A673 (cell line): ENCODE measurements at regions not wholly inside any gene's neighbourhood (a gene's known extent, or its start where the extent isn't known, plus 50 kb on each side); places are given as distances from the start of the nearest gene placed in this dataset.

Experiments
- BruUV-seq: library from RNA; stranded (reverse); fragments of 400-500 nt; replicated peaks from 2 replicates; lab custom pipeline; 2021; lab: Mats Ljungman, UMichigan
- CTCF ChIA-PET: fragments of 300-600 bp; sonication (Branson Sonifier 250); formaldehyde crosslinking; loops from one replicate; lab custom pipeline; 2022; ENCODE audit warnings: antibody characterized with exemption; lab: Charles Lee
- POLR2A ChIA-PET: fragments of 300-600 bp; sonication (Branson Sonifier 250); formaldehyde crosslinking; loops from one replicate; lab custom pipeline; 2022; ENCODE audit warnings: antibody characterized with exemption; ENCODE audit not compliant: low non-redundant PET; lab: Charles Lee
- DNase-seq: peaks from one replicate; pipeline ENCODE4 v3.0.0-alpha.2; 2015; ENCODE audit warnings: low spot score
- H3K27ac ChIP-seq: fragments of 200-600 bp; sonication (generic); 2 replicates; pipeline ENCODE4 v1.5.1; 2016; ENCODE audit warnings: mixed run types, low read depth, mild to moderate bottlenecking, mixed read lengths, antibody characterized with exemption, low read length; ENCODE audit not compliant: poor library complexity, severe bottlenecking
- H3K27me3 ChIP-seq: fragments of 200-600 bp; sonication (generic); replicated peaks from 2 replicates; pipeline ENCODE4 v1.6.1; 2017; ENCODE audit warnings: mixed run types, low read depth, mild to moderate bottlenecking, mixed read lengths, antibody characterized with exemption, low read length; ENCODE audit not compliant: insufficient read depth, poor library complexity
- H3K36me3 ChIP-seq: fragments of 200-600 bp; sonication (generic); 2 replicates; pipeline ENCODE4 v1.6.1; 2016; ENCODE audit warnings: mixed run types, mild to moderate bottlenecking, mixed read lengths, antibody characterized with exemption, low read length; ENCODE audit not compliant: insufficient read depth, poor library complexity, severe bottlenecking
- H3K4me1 ChIP-seq: fragments of 200-600 bp; sonication (generic); 2 replicates; pipeline ENCODE4 v1.6.1; 2017; ENCODE audit warnings: mixed run types, mild to moderate bottlenecking, mixed read lengths, antibody characterized with exemption, low read length; ENCODE audit not compliant: insufficient read depth, poor library complexity, severe bottlenecking
- H3K4me3 ChIP-seq: fragments of 200-600 bp; sonication (generic); 2 replicates; pipeline ENCODE4 v1.5.1; 2016; ENCODE audit warnings: low read depth, mixed run types, mild to moderate bottlenecking, mixed read lengths, low read length; ENCODE audit not compliant: poor library complexity, severe bottlenecking
- H3K9me3 ChIP-seq: fragments of 200-600 bp; sonication (generic); 2 replicates; pipeline ENCODE4 v1.6.1; 2016; ENCODE audit warnings: mixed run types, low read depth, mild to moderate bottlenecking, mixed read lengths, antibody characterized with exemption, low read length; ENCODE audit not compliant: poor library complexity, severe bottlenecking
- EZH2 ChIP-seq: fragments of 200-600 bp; sonication (generic); IDR thresholded peaks from 2 replicates; pipeline ENCODE4 v1.6.1; 2017; ENCODE audit warnings: borderline replicate concordance, low read depth, mild to moderate bottlenecking, mixed read lengths, antibody characterized with exemption, low read length; ENCODE audit not compliant: poor library complexity, severe bottlenecking
- intact Hi-C: fragments of 100-400 bp; cut with micrococcal nuclease; formaldehyde crosslinking; loops from one replicate; pipeline ENCODE4 v1.10.0; 2022; ENCODE audit not compliant: unreplicated experiment
- TF ChIP-seq, protein P1 (sequence below): fragments of 300-800, 200-600 bp; sonication (generic); conservative IDR thresholded peaks from 2 replicates; pipeline ENCODE4 v1.5.1; 2017; ENCODE audit warnings: low read depth, mild to moderate bottlenecking, antibody characterized with exemption, low read length, moderate library complexity, mixed read lengths

- no peaks in the 10 kb centered on the region for H3K9me3 ChIP-seq
- intact Hi-C loops, result no loop called here
- DNase-seq, result no peak
- no peak for TF ChIP-seq EZH2
- TF ChIP-seq, protein P1, sequence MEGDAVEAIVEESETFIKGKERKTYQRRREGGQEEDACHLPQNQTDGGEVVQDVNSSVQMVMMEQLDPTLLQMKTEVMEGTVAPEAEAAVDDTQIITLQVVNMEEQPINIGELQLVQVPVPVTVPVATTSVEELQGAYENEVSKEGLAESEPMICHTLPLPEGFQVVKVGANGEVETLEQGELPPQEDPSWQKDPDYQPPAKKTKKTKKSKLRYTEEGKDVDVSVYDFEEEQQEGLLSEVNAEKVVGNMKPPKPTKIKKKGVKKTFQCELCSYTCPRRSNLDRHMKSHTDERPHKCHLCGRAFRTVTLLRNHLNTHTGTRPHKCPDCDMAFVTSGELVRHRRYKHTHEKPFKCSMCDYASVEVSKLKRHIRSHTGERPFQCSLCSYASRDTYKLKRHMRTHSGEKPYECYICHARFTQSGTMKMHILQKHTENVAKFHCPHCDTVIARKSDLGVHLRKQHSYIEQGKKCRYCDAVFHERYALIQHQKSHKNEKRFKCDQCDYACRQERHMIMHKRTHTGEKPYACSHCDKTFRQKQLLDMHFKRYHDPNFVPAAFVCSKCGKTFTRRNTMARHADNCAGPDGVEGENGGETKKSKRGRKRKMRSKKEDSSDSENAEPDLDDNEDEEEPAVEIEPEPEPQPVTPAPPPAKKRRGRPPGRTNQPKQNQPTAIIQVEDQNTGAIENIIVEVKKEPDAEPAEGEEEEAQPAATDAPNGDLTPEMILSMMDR, result no peak
- CTCF ChIA-PET, result no interaction called here
- H3K4me1 ChIP-seq, result no peaks in the 10 kb centered on the region
- POLR2A ChIA-PET, result no interaction called here
- H3K27ac ChIP-seq, result no peak overlapping the region
- H3K36me3 ChIP-seq, result no peaks in the 10 kb centered on the region
- no peaks in the 10 kb centered on the region for H3K27me3 ChIP-seq
- H3K4me3 ChIP-seq, result no peak overlapping the region
- no TSS peak for BruUV-seq
Measured at GRCh38 chr5:130715541-130715940, 449.5 kb downstream of the HINT1 start.

GRCh38 chr5:130714200-130714599, 450.9 kb downstream of the HINT1 start:
- ChIA-PET POLR2A (no interaction called here), CTCF (no interaction called here)
- TF ChIP-seq, protein P1, result no peak
- no peak for TF ChIP-seq EZH2
- intact Hi-C loops, result no loop called here
- Histone ChIP-seq H3K9me3 (no peaks in the 10 kb centered on the region), H3K36me3 (no peaks in the 10 kb centered on the region), H3K4me1 (no peaks in the 10 kb centered on the region), H3K4me3 (no peak overlapping the region), H3K27ac (no peak overlapping the region), H3K27me3 (no peaks in the 10 kb centered on the region)
- DNase-seq, result no peak
- no TSS peak for BruUV-seq

GRCh38 chr5:130712324-130712723, 452.7 kb downstream of the HINT1 start:
- ChIA-PET CTCF (no interaction called here), POLR2A (no interaction called here)
- no peak overlapping the region for H3K4me3 ChIP-seq
- BruUV-seq, result no TSS peak
- TF ChIP-seq, protein P1, result no peak
- TF ChIP-seq EZH2, result no peak
- intact Hi-C loops, result no loop called here
- H3K4me1 ChIP-seq, result no peaks in the 10 kb centered on the region
- no peak for DNase-seq
- H3K36me3 ChIP-seq, result no peaks in the 10 kb centered on the region
- no peaks in the 10 kb centered on the region for H3K27me3 ChIP-seq
- H3K9me3 ChIP-seq, result no peaks in the 10 kb centered on the region
- no peak overlapping the region for H3K27ac ChIP-seq
